ENCODE measurements at regions not wholly inside any gene's neighbourhood (a gene's known extent, or its start where the extent isn't known, plus 50 kb on each side); places are given as distances from the start of the nearest gene placed in this dataset.

DNA sequence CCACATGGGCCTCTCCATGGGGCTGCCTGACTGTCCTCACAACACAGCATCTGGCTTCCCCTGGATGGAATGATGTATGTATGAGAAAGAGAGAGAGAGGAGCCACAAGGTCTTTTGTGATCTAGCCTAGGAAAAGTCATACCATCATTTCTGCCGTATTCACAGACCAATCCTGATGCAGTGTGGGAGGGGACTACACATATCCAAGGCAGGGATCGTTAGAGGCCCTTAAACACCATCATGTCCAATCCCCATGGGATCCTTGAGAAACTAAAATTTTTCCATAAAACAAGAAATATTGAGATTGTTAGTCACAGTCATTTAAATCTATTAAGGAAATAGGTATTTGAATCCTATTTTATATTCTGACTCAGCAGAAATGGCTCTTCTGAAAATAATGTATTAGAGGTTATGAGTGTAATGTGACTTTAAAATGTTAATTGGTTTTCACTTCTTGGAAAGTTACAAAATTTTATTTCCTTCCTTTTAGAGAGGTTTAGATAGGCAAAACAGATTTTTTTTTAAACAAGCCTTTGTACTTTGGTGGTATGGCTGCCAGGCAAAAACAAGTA, 65.1 kb upstream of the TSC22D2 start:
- FAIRE-seq = no peak
- Histone ChIP-seq H3K4me2 (ENCODE audit: insufficient read depth, low read length) (no peak overlapping the region), H3K4me1 (replicated peaks in 1 of 2; ENCODE audit: control insufficient read depth in 2 of 2, insufficient read depth in 2 of 2, low read length in 2 of 2) (no peaks in the 10 kb centered on the region), H3K9ac (ENCODE audit: insufficient read depth in 1 of 2, low read depth in 2 of 2, low read length in 2 of 2) (0 out of 4 replicates have a peak overlapping the region, but pooled peaks of 1 of the 2 experiments have one; percentile 8), H3K79me2 (ENCODE audit: control insufficient read depth, insufficient read depth, low read length) (no peaks in the 10 kb centered on the region), H3K9me3 (replicated peaks; ENCODE audit: control insufficient read depth, insufficient read depth, low read depth, low read length) (no peaks in the 10 kb centered on the region), H2AFZ (ENCODE audit: low read depth, low read length) (no peak overlapping the region), H3K27me3 (ENCODE audit: control insufficient read depth in 2 of 2, insufficient read depth in 2 of 2, low read length in 2 of 2) (peaks cover 9 to 13% of the 10 kb centered on the region in 2 experiments; a peak in 3 of 5 replicates), H3K27ac (ENCODE audit: extremely low read depth, low read depth, low read length) (no peak overlapping the region), H4K20me1 (replicated peaks; ENCODE audit: control insufficient read depth, insufficient read depth, low read length) (no peaks in the 10 kb centered on the region), H3K36me3 (ENCODE audit: control insufficient read depth, insufficient read depth, low read length) (no peaks in the 10 kb centered on the region), H3K9me1 (ENCODE audit: control insufficient read depth, insufficient read depth, low read length) (no peaks in the 10 kb centered on the region), H3K4me3 (no peak overlapping the region)
- ATAC-seq = peak; percentile 38; the same call in 2 of the 3 replicates
- POLR2A ChIA-PET = interaction anchor here (0.7 kb wide), 1 partner anchor 26 kb away, joined by 3 read pairs; no protein-coding TSS in a partner anchor
- intact Hi-C loops (cut with micrococcal nuclease) (no loop called here), in situ Hi-C loops (cut with MboI) (no loop called here)
- TF ChIP-seq, protein P1, sequence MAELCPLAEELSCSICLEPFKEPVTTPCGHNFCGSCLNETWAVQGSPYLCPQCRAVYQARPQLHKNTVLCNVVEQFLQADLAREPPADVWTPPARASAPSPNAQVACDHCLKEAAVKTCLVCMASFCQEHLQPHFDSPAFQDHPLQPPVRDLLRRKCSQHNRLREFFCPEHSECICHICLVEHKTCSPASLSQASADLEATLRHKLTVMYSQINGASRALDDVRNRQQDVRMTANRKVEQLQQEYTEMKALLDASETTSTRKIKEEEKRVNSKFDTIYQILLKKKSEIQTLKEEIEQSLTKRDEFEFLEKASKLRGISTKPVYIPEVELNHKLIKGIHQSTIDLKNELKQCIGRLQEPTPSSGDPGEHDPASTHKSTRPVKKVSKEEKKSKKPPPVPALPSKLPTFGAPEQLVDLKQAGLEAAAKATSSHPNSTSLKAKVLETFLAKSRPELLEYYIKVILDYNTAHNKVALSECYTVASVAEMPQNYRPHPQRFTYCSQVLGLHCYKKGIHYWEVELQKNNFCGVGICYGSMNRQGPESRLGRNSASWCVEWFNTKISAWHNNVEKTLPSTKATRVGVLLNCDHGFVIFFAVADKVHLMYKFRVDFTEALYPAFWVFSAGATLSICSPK (IDR thresholded peaks at IDR 0.05; ENCODE audit: borderline replicate concordance) = no peak
- no peak for TF ChIP-seq SMAD2 (IDR thresholded peaks at IDR 0.05; ENCODE audit: low read depth, low read length)
- TF ChIP-seq C11orf30 (IDR thresholded peaks at IDR 0.05; ENCODE audit: low read depth) = peak; percentile 79
- peak; percentile 71; the same call in 1 of the 2 replicates for TF ChIP-seq MAFK (IDR thresholded peaks at IDR 0.05; ENCODE audit: low read length)
- peak; percentile 93 for TF ChIP-seq ZNF316 (IDR thresholded peaks at IDR 0.05)
- TF ChIP-seq HLTF (IDR thresholded peaks at IDR 0.05) = no peak
- TF ChIP-seq MAFF (IDR thresholded peaks at IDR 0.05; ENCODE audit: low read length) = peak; percentile 66; the same call in 1 of the 2 replicates
- TF ChIP-seq MAFG (tag; conservative IDR thresholded peaks at IDR 0.05) = peak; percentile 69
- WGBS (ENCODE audit: insufficient coverage, low coverage, missing lambda C conversion rate) = 12% methylated on average over 2 of the region's 2 CpGs
- DNase-seq (ENCODE audit: extremely low read depth in 1 of 4, low spot score in 3 of 4) = no peak
- CTCF ChIA-PET (ENCODE audit: low intra/inter-chr PET ratio) = no interaction called here
- no TSS peak for BruUV-seq (replicated peaks)
